ENCODE measurements at regions not wholly inside any gene's neighbourhood (a gene's known extent, or its start where the extent isn't known, plus 50 kb on each side); places are given as distances from the start of the nearest gene placed in this dataset.
"Not testable (repeated sequence)": the region's sequence is repeated elsewhere in the genome, so short reads cannot be mapped to it uniquely, and the experiment has no call there.

GRCh38 chr6:74061201-74061600 is 365.2 kb downstream of the CD109 start:
- Mint-ChIP-seq H3K27ac (no peak overlapping the region), H3K27me3 (peaks cover under 1% of the 10 kb centered on the region), H3K9me3 (no peaks in the 10 kb centered on the region), H3K4me1 (no peaks in the 10 kb centered on the region), H3K4me3 (no peak overlapping the region), H3K36me3 (ENCODE audit: low read depth) (no peaks in the 10 kb centered on the region)
- ChIA-PET CTCF (no interaction called here), POLR2A (no interaction called here)
- DNase-seq = no peak

DNA sequence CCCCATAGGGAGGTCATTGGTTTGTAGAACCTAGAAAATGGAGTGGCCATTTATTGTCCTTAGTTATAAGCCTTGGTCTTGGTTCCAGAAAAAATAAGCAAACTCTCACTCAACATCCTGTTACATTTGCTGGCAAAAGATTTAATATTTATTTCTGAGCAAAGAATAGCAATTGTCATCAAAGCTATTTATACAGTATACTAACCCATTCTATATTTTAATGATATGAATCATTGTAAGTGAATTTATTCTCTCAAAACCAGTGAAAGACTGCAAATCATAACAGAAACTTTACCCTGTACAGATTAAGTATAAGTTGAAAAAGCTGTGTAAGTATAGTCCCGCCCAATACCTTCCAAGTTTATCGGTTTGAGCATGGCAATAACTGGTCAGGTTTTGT is 364.4 kb downstream of the CD109 start:
- no peak overlapping the region for H3K4me3 Mint-ChIP-seq
- no peaks in the 10 kb centered on the region for H3K27me3 Mint-ChIP-seq
- POLR2A ChIA-PET = no interaction called here
- no peak for DNase-seq
- CTCF ChIA-PET = no interaction called here
- no peaks in the 10 kb centered on the region for H3K4me1 Mint-ChIP-seq
- H3K9me3 Mint-ChIP-seq = no peaks in the 10 kb centered on the region
- no peaks in the 10 kb centered on the region for H3K36me3 Mint-ChIP-seq (ENCODE audit: low read depth)
- no peak overlapping the region for H3K27ac Mint-ChIP-seq

GRCh38 chr6:74058606-74059005 is 362.6 kb downstream of the CD109 start:
- H3K4me3 Mint-ChIP-seq = no peak overlapping the region
- no peak for DNase-seq
- H3K4me1 Mint-ChIP-seq = no peaks in the 10 kb centered on the region
- H3K27ac Mint-ChIP-seq = no peak overlapping the region
- ChIA-PET CTCF (no interaction called here), POLR2A (no interaction called here)
- H3K9me3 Mint-ChIP-seq = no peaks in the 10 kb centered on the region
- H3K27me3 Mint-ChIP-seq = no peaks in the 10 kb centered on the region
- no peaks in the 10 kb centered on the region for H3K36me3 Mint-ChIP-seq (ENCODE audit: low read depth)

DNA sequence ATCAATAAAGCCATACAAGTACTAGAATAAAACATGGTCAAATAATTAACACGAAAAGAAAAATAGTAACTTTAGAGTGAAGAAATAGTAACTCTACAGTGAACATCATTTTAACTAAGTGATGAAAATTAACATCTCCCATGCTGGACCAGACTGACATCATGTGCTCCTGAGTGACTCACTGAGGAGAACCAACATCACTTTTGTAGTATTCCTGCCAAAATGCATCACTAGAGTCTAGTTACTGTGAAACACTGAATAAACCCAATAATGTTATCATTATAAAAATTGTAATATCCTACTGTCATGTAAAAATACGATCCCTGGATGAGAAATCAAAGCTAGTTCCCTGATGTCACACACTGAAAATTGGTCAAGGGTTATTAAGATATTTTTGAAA is 361.3 kb downstream of the CD109 start:
- Mint-ChIP-seq H3K4me1 (no peaks in the 10 kb centered on the region), H3K27ac (no peak overlapping the region), H3K9me3 (no peaks in the 10 kb centered on the region), H3K4me3 (no peak overlapping the region), H3K27me3 (no peaks in the 10 kb centered on the region), H3K36me3 (ENCODE audit: low read depth) (no peaks in the 10 kb centered on the region)
- no peak for DNase-seq
- ChIA-PET CTCF (no interaction called here), POLR2A (no interaction called here)

GRCh38 chr6:74054190-74054589 is 358.2 kb downstream of the CD109 start:
- Mint-ChIP-seq H3K9me3 (no peaks in the 10 kb centered on the region), H3K4me3 (no peak overlapping the region)

GRCh38 chr6:74050921-74051320 is 354.9 kb downstream of the CD109 start:
- Mint-ChIP-seq H3K36me3 (ENCODE audit: low read depth) (no peaks in the 10 kb centered on the region), H3K9me3 (no peaks in the 10 kb centered on the region), H3K27me3 (no peaks in the 10 kb centered on the region), H3K4me1 (no peaks in the 10 kb centered on the region), H3K4me3 (no peak overlapping the region), H3K27ac (no peak overlapping the region)
- ChIA-PET POLR2A (interaction anchor here (0.6 kb wide), 1 partner anchor 66 kb away, joined by 3 read pairs; no protein-coding TSS in a partner anchor), CTCF (no interaction called here)
- DNase-seq = no peak

More at GRCh38 chr6:74054190-74054589, 358.2 kb downstream of the CD109 start:
- no peak for DNase-seq
- ChIA-PET CTCF (no interaction called here), POLR2A (no interaction called here)
- H3K36me3 Mint-ChIP-seq (ENCODE audit: low read depth) = no peaks in the 10 kb centered on the region
- H3K27ac Mint-ChIP-seq = no peak overlapping the region
- H3K4me1 Mint-ChIP-seq = no peaks in the 10 kb centered on the region
- no peaks in the 10 kb centered on the region for H3K27me3 Mint-ChIP-seq

- Mint-ChIP-seq H3K4me3 (no peak overlapping the region), H3K4me1 (no peaks in the 10 kb centered on the region), H3K9me3 (no peaks in the 10 kb centered on the region), H3K27me3 (no peaks in the 10 kb centered on the region), H3K27ac (no peak overlapping the region), H3K36me3 (ENCODE audit: low read depth) (no peaks in the 10 kb centered on the region)
- no peak for DNase-seq
- POLR2A ChIA-PET = no interaction called here
- CTCF ChIA-PET = no interaction called here
Measured at GRCh38 chr6:74048387-74048786, 352.4 kb downstream of the CD109 start.

GRCh38 chr6:74044417-74045096 is 348.6 kb downstream of the CD109 start:
- no peaks in the 10 kb centered on the region for H3K9me3 Mint-ChIP-seq
- ChIA-PET POLR2A (no interaction called here), CTCF (no interaction called here)
- H3K27ac Mint-ChIP-seq = no peak overlapping the region
- H3K27me3 Mint-ChIP-seq = no peaks in the 10 kb centered on the region
- no peak overlapping the region for H3K4me3 Mint-ChIP-seq
- no peaks in the 10 kb centered on the region for H3K36me3 Mint-ChIP-seq (ENCODE audit: low read depth)
- no peaks in the 10 kb centered on the region for H3K4me1 Mint-ChIP-seq
- no peak for DNase-seq

GRCh38 chr6:74041420-74041819 is 345.4 kb downstream of the CD109 start:
- Mint-ChIP-seq H3K27ac (no peak overlapping the region), H3K27me3 (no peaks in the 10 kb centered on the region), H3K4me3 (no peak overlapping the region), H3K4me1 (no peaks in the 10 kb centered on the region), H3K36me3 (ENCODE audit: low read depth) (no peaks in the 10 kb centered on the region), H3K9me3 (no peaks in the 10 kb centered on the region)
- ChIA-PET CTCF (no interaction called here), POLR2A (no interaction called here)
- no peak for DNase-seq

DNA sequence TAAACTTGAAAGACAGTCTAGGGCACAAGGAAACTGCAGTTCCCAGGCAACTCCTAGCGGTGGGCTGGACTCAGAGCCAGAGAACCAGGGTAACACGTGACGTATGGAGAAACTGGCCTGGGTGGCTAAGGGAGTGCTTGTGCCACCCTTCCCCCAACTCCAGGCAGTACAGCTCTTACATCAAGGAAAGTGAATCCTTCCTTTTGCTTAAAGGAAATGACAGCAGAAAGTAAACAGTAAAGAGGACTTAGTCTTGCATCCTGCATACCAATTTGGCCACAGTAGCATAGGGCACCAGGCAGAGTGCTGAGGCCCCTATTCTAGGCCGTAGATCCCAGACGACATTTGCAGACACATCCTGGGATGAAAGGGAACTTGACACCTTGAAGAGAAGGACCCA is 322.8 kb downstream of the CD109 start:
- no peak for DNase-seq
- CTCF ChIA-PET = no interaction called here
- H3K4me1 Mint-ChIP-seq = no peaks in the 10 kb centered on the region
- H3K4me3 Mint-ChIP-seq = no peak overlapping the region
- H3K9me3 Mint-ChIP-seq = peaks cover 3% of the 10 kb centered on the region
- POLR2A ChIA-PET = no interaction called here
- H3K27ac Mint-ChIP-seq = no peak overlapping the region
- no peaks in the 10 kb centered on the region for H3K36me3 Mint-ChIP-seq (ENCODE audit: low read depth)
- H3K27me3 Mint-ChIP-seq = no peaks in the 10 kb centered on the region

DNA sequence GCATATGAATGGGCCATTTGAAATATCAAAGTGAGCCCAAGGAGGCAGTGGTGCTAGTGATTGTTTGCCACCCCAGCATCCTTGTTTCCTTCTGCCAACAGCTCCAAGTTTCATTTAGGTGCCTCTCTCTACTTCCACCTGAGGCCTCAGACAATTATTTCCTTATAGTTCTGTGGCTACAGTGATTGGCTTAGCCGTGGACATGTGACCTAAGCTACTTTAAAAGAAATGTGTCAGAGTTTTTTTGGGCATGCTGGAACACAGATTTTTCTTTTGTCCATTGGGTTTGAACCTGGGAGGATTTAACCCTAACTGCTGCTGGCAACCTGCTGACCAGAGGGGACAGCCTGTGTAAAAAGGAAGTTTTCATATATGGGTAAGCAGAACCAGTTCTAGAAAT is 319.4 kb downstream of the CD109 start:
- Mint-ChIP-seq H3K27me3 (no peaks in the 10 kb centered on the region), H3K4me3 (no peak overlapping the region), H3K4me1 (no peaks in the 10 kb centered on the region), H3K9me3 (peaks cover 3% of the 10 kb centered on the region), H3K36me3 (ENCODE audit: low read depth) (no peaks in the 10 kb centered on the region), H3K27ac (no peak overlapping the region)
- CTCF ChIA-PET = no interaction called here
- POLR2A ChIA-PET = no interaction called here
- no peak for DNase-seq

DNA sequence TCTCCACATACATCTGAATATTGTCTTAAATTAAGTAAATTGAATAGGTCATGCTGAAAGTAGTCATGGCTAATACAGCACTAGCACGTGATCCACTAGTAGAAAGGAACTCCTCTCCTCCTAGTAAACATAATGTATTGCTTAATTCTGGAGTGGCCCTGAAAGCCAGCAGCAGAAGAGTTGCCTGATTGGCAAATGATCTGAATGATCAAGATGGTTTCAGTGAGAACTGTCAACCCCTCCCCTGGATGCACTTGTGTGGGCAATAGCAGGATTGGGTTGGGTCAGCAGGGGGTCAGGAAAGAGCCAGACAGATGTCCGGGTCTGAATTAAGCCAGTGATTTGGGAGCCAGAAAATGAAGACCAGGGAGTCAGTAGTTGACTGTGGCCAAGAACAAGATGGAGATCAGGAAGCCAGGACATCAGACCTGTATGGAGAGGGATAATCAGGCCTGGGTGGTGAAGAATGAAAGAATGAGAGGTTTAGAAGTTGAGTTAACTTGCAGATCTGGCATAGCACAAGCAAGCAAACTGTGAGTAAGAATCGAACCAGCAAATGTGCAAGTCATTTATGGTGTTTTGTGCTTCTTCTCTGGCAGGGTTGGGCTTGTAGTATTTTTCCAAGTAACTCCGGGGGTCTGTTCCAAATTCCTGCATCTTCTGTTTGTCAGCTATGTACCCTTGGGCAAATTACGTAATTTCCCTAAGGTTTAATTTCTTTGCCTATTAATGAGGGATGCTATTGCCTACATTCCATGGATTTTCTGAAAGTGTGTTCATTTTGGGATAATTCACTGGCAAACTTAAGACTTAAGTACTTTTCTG is 304.9 kb downstream of the CD109 start:
- ChIA-PET CTCF (no interaction called here), POLR2A (no interaction called here)
- DNase-seq = no peak
- Mint-ChIP-seq H3K4me1 (no peaks in the 10 kb centered on the region), H3K27me3 (no peaks in the 10 kb centered on the region), H3K4me3 (no peak overlapping the region), H3K36me3 (ENCODE audit: low read depth) (no peaks in the 10 kb centered on the region), H3K27ac (no peak overlapping the region), H3K9me3 (no peaks in the 10 kb centered on the region)

DNA sequence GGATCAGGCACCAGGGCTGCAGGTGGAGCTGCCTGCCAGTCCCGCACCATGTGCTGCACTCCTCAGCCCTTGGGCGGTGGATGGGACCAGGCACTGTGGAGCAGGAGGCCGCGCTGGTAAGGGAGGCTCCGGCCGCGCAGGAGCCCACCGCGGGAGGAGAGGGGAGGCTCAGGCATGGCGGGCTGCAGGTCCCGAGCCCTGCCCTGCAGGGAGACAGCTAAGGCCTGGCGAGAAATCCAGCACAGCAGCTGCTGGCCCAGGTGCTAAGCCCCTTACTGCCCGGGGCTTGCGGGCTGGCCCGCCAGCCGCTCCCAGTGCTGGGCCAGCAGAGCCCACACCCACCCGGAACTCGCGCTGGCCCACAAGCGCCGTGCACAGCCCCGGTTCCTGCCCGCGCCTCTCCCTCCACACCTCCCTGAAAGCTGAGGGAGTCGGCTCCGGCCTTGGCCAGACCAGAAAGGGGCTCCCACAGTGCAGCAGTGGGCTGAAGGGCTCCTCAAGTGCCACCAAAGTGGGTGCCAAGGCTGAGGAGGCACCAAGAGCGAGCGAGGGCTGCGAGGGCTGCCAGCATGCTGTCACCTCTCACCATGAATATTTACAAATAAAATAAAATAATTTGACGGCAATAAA is 294.7 kb downstream of the CD109 start:
- H3K27ac Mint-ChIP-seq; H3K27me3 Mint-ChIP-seq; CTCF ChIA-PET; DNase-seq; H3K4me3 Mint-ChIP-seq; H3K9me3 Mint-ChIP-seq; POLR2A ChIA-PET; H3K4me1 Mint-ChIP-seq; H3K36me3 Mint-ChIP-seq (ENCODE audit: low read depth): not testable (repeated sequence)

DNA sequence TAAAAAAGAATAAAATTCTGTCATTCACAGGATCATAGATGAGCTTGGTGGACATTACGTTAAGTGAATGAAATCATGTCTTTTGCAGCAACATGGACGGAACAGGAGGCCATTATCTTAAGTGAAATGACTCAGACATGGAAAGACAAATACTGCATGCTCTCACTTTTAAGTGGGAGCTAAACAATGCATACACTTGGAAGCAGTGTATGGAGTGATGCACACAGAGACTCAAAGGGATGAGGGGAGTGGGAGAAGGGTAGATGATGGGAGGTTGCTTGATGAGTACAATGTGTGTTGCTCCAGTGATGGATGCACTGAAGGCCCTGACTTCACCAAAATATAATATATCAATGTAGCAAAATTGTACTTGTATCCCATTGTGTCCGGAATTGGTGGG is 293.4 kb downstream of the CD109 start:
- Mint-ChIP-seq H3K4me3 (no peak overlapping the region), H3K36me3 (ENCODE audit: low read depth) (no peaks in the 10 kb centered on the region), H3K9me3 (peaks cover 3% of the 10 kb centered on the region), H3K4me1 (no peaks in the 10 kb centered on the region), H3K27me3 (no peaks in the 10 kb centered on the region), H3K27ac (no peak overlapping the region)
- CTCF ChIA-PET = no interaction called here
- POLR2A ChIA-PET = no interaction called here
- no peak for DNase-seq

All from activated CD4-positive, alpha-beta memory T cell treated with anti-CD3 and anti-CD28 coated beads, Interleukin-2, amount 10 ng/mL, durations not matched to agents 7 days and 5 days (primary cell).